ENCODE measurements at regions not wholly inside any gene's neighbourhood (a gene's known extent, or its start where the extent isn't known, plus 50 kb on each side); places are given as distances from the start of the nearest gene placed in this dataset.

GRCh38 chr6:24064832-24065231 lies 61.2 kb upstream of the NRSN1 start:
- H3K36me3 Mint-ChIP-seq (ENCODE audit: unreplicated experiment), result peaks cover 4% of the 10 kb centered on the region
- no peak overlapping the region for H3K27ac Mint-ChIP-seq (ENCODE audit: unreplicated experiment)
- no peak for DNase-seq
- H3K27me3 Mint-ChIP-seq (ENCODE audit: unreplicated experiment), result peaks cover 3% of the 10 kb centered on the region
- no peaks in the 10 kb centered on the region for H3K9me3 Mint-ChIP-seq (ENCODE audit: unreplicated experiment)
- no peak for TF ChIP-seq CTCF (IDR thresholded peaks at IDR 0.05; ENCODE audit: partially characterized antibody, unreplicated experiment)
- no peaks in the 10 kb centered on the region for H3K4me1 Mint-ChIP-seq (ENCODE audit: low read depth, unreplicated experiment)
- H3K4me3 Mint-ChIP-seq (ENCODE audit: unreplicated experiment), result no peak overlapping the region

- DNase-seq, result no peak
- no peak for TF ChIP-seq CTCF (IDR thresholded peaks at IDR 0.05; ENCODE audit: partially characterized antibody, unreplicated experiment)
- Mint-ChIP-seq H3K27ac (ENCODE audit: unreplicated experiment) (no peak overlapping the region), H3K4me3 (ENCODE audit: unreplicated experiment) (no peak overlapping the region), H3K27me3 (ENCODE audit: unreplicated experiment) (no peaks in the 10 kb centered on the region), H3K4me1 (ENCODE audit: low read depth, unreplicated experiment) (no peaks in the 10 kb centered on the region), H3K36me3 (ENCODE audit: unreplicated experiment) (peaks cover 4% of the 10 kb centered on the region), H3K9me3 (ENCODE audit: unreplicated experiment) (no peaks in the 10 kb centered on the region)
Observed at GRCh38 chr6:24069526-24069925, 56.5 kb upstream of the NRSN1 start.

GRCh38 chr6:24072038-24072746 lies 53.8 kb upstream of the NRSN1 start:
- Mint-ChIP-seq H3K36me3 (ENCODE audit: unreplicated experiment) (no peaks in the 10 kb centered on the region), H3K4me1 (ENCODE audit: low read depth, unreplicated experiment) (no peaks in the 10 kb centered on the region), H3K4me3 (ENCODE audit: unreplicated experiment) (no peak overlapping the region), H3K27me3 (ENCODE audit: unreplicated experiment) (no peaks in the 10 kb centered on the region), H3K27ac (ENCODE audit: unreplicated experiment) (no peak overlapping the region), H3K9me3 (ENCODE audit: unreplicated experiment) (no peaks in the 10 kb centered on the region)
- no peak for TF ChIP-seq CTCF (IDR thresholded peaks at IDR 0.05; ENCODE audit: partially characterized antibody, unreplicated experiment)
- DNase-seq, result no peak

- no peak overlapping the region for H3K27ac Mint-ChIP-seq (ENCODE audit: unreplicated experiment)
- no peaks in the 10 kb centered on the region for H3K4me1 Mint-ChIP-seq (ENCODE audit: low read depth, unreplicated experiment)
- TF ChIP-seq CTCF (IDR thresholded peaks at IDR 0.05; ENCODE audit: partially characterized antibody, unreplicated experiment), result no peak
- H3K9me3 Mint-ChIP-seq (ENCODE audit: unreplicated experiment), result peaks cover 3% of the 10 kb centered on the region
- DNase-seq, result no peak
- H3K27me3 Mint-ChIP-seq (ENCODE audit: unreplicated experiment), result no peaks in the 10 kb centered on the region
- no peak overlapping the region for H3K4me3 Mint-ChIP-seq (ENCODE audit: unreplicated experiment)
- H3K36me3 Mint-ChIP-seq (ENCODE audit: unreplicated experiment), result no peaks in the 10 kb centered on the region
Observed at GRCh38 chr6:24076011-24076410, 50.0 kb upstream of the NRSN1 start.
